Neural progenitor cell (in vitro differentiated cells): ENCODE measurements at regions not wholly inside any gene's neighbourhood (a gene's known extent, or its start where the extent isn't known, plus 50 kb on each side); places are given as distances from the start of the nearest gene placed in this dataset.
A peak's percentile ranks its signal among the peaks of the same experiment; 100 is the strongest.

Source experiments
- DNase-seq: peaks from one replicate; pipeline ENCODE4 v3.0.0-alpha.2; 2016; ENCODE audit warnings: low spot score
- H2AFZ ChIP-seq: fragments of 200-600 bp; sonication (generic); replicated peaks from 2 replicates; pipeline ENCODE4 v1.6.1; 2016; ENCODE audit warnings: antibody characterized with exemption
- H3F3A ChIP-seq: fragments of 200-600 bp; sonication (generic); 2 replicates; pipeline ENCODE4 v1.6.1; 2016; ENCODE audit warnings: antibody characterized with exemption, low read depth
- H3K27ac ChIP-seq: fragments of 200-600 bp; sonication (generic); 2 replicates; pipeline ENCODE4 v1.5.1; 2016; ENCODE audit warnings: mild to moderate bottlenecking
- H3K27me3 ChIP-seq: fragments of 200-600 bp; sonication (generic); 2 replicates; pipeline ENCODE4 v1.6.1; 2016; ENCODE audit warnings: mild to moderate bottlenecking, moderate library complexity
- H3K36me3 ChIP-seq: fragments of 200-600 bp; sonication (generic); 2 replicates; pipeline ENCODE4 v1.5.1; 2016
- H3K4me1 ChIP-seq: fragments of 200-600 bp; sonication (generic); 2 replicates; pipeline ENCODE4 v1.6.1; 2016; ENCODE audit warnings: mixed run types
- H3K4me2 ChIP-seq: fragments of 200-600 bp; sonication (generic); 2 replicates; pipeline ENCODE4 v1.6.1; 2016
- H3K4me3 ChIP-seq: fragments of 200-600 bp; sonication (generic); 2 replicates; pipeline ENCODE4 v1.5.1; 2016
- H3K79me2 ChIP-seq: fragments of 200-600 bp; sonication (generic); 2 replicates; pipeline ENCODE4 v1.6.1; 2016; ENCODE audit warnings: low read depth
- H3K9ac ChIP-seq: fragments of 200-600 bp; sonication (generic); 2 replicates; pipeline ENCODE4 v1.6.1; 2016
- H3K9me3 ChIP-seq: fragments of 200-600 bp; sonication (generic); 2 replicates; pipeline ENCODE4 v1.5.1; 2016; ENCODE audit warnings: low read depth
- H4K20me1 ChIP-seq: fragments of 200-600 bp; sonication (generic); 2 replicates; pipeline ENCODE4 v1.6.1; 2016; ENCODE audit warnings: low read depth
- H3K27ac Mint-ChIP-seq: 3 replicates; pipeline ENCODE4 v1.8.0; 2021; ENCODE audit warnings: mixed read lengths
- H3K27me3 Mint-ChIP-seq: 2 replicates; pipeline ENCODE4 v1.8.0; 2022; ENCODE audit warnings: low read depth, mild to moderate bottlenecking, inconsistent platforms, moderate library complexity, mixed read lengths; ENCODE audit not compliant: insufficient read depth
- H3K36me3 Mint-ChIP-seq: 3 replicates; pipeline ENCODE4 v1.8.0; 2021; ENCODE audit warnings: mixed read lengths
- H3K4me1 Mint-ChIP-seq: 3 replicates; pipeline ENCODE4 v1.8.0; 2021; ENCODE audit warnings: mixed read lengths
- H3K4me3 Mint-ChIP-seq: 3 replicates; pipeline ENCODE4 v1.8.0; 2021; ENCODE audit warnings: mild to moderate bottlenecking, moderate library complexity, mixed read lengths
- H3K9me3 Mint-ChIP-seq: 3 replicates; pipeline ENCODE4 v1.8.0; 2020; ENCODE audit warnings: mixed read lengths
- EZH2 ChIP-seq: fragments of 200-600 bp; sonication (generic); IDR thresholded peaks from 2 replicates; pipeline ENCODE4 v1.6.1; 2017; ENCODE audit warnings: antibody characterized with exemption, mild to moderate bottlenecking, moderate library complexity
- EZH2phosphoT487 ChIP-seq: fragments of 200-600 bp; sonication (generic); IDR thresholded peaks from 2 replicates; pipeline ENCODE4 v1.6.1; 2017; ENCODE audit warnings: antibody characterized with exemption
- TF ChIP-seq, protein P1 (sequence below): fragments of 200-600 bp; sonication (generic); IDR thresholded peaks from 2 replicates; pipeline ENCODE4 v1.5.1; 2017; ENCODE audit warnings: antibody characterized with exemption, mild to moderate bottlenecking

GRCh38 chr9:12595400-12595799 is 97.8 kb upstream of the TYRP1 start:
- Histone ChIP-seq H3K36me3 (no peaks in the 10 kb centered on the region), H3K79me2 (no peaks in the 10 kb centered on the region), H3K4me3 (no peak overlapping the region), H3F3A (no peaks in the 10 kb centered on the region), H3K9ac (no peak overlapping the region), H3K4me2 (no peak overlapping the region), H3K4me1 (no peaks in the 10 kb centered on the region), H4K20me1 (no peaks in the 10 kb centered on the region), H3K9me3 (no peaks in the 10 kb centered on the region), H3K27me3 (no peaks in the 10 kb centered on the region), H3K27ac (no peak overlapping the region), H2AFZ (peak overlapping the region; percentile 15)
- Mint-ChIP-seq H3K4me1 (no peaks in the 10 kb centered on the region), H3K27ac (no peak overlapping the region), H3K36me3 (no peaks in the 10 kb centered on the region), H3K27me3 (peaks cover 3% of the 10 kb centered on the region), H3K4me3 (no peak overlapping the region), H3K9me3 (no peaks in the 10 kb centered on the region)
- TF ChIP-seq, protein P1, sequence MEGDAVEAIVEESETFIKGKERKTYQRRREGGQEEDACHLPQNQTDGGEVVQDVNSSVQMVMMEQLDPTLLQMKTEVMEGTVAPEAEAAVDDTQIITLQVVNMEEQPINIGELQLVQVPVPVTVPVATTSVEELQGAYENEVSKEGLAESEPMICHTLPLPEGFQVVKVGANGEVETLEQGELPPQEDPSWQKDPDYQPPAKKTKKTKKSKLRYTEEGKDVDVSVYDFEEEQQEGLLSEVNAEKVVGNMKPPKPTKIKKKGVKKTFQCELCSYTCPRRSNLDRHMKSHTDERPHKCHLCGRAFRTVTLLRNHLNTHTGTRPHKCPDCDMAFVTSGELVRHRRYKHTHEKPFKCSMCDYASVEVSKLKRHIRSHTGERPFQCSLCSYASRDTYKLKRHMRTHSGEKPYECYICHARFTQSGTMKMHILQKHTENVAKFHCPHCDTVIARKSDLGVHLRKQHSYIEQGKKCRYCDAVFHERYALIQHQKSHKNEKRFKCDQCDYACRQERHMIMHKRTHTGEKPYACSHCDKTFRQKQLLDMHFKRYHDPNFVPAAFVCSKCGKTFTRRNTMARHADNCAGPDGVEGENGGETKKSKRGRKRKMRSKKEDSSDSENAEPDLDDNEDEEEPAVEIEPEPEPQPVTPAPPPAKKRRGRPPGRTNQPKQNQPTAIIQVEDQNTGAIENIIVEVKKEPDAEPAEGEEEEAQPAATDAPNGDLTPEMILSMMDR: no peak
- TF ChIP-seq EZH2phosphoT487 (no peak), EZH2 (no peak)
- no peak for DNase-seq

DNA sequence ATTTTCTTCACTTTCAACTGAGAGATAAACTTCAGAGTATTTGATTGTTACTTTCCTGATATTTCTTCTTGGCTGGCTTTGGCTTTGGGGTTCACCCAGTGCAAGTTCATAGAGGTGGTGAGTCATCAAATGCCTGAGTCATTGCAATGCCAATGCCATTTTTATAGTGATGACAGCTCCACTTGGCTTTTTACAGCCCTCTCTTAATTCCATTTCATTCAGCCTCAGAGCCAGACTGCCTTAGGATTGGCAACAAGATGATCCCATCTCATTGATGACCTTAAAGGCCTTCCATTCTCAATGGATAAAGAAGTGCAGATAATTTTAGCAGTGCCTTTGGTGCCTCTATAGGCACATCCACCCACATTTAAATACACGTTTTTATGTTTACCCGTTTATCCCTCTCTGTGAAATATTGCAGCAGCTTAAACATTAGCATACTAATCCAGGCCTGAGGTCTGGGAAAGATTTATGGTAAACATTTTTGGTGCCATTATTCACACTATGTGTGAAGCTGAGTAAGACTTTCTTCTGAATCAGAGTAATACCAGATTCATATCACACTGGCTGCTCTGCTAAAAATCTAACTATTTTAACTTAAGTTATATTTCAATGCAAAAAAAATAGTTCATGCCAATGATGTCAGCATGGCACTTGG is 88.9 kb upstream of the TYRP1 start:
- Histone ChIP-seq H4K20me1 (no peaks in the 10 kb centered on the region), H3K9ac (no peak overlapping the region), H3K36me3 (no peaks in the 10 kb centered on the region), H3K27me3 (no peaks in the 10 kb centered on the region), H3F3A (no peaks in the 10 kb centered on the region), H3K4me1 (no peaks in the 10 kb centered on the region), H3K79me2 (no peaks in the 10 kb centered on the region), H2AFZ (no peak overlapping the region), H3K4me3 (no peak overlapping the region), H3K27ac (no peak overlapping the region), H3K4me2 (no peak overlapping the region), H3K9me3 (no peaks in the 10 kb centered on the region)
- Mint-ChIP-seq H3K27ac (no peak overlapping the region), H3K9me3 (no peaks in the 10 kb centered on the region), H3K4me1 (no peaks in the 10 kb centered on the region), H3K36me3 (no peaks in the 10 kb centered on the region), H3K27me3 (no peaks in the 10 kb centered on the region), H3K4me3 (no peak overlapping the region)
- no peak for DNase-seq
- TF ChIP-seq EZH2 (no peak), EZH2phosphoT487 (no peak)
- TF ChIP-seq, protein P1: no peak

- Mint-ChIP-seq H3K27ac (no peak overlapping the region), H3K27me3 (no peaks in the 10 kb centered on the region), H3K4me1 (no peaks in the 10 kb centered on the region), H3K4me3 (no peak overlapping the region), H3K36me3 (no peaks in the 10 kb centered on the region), H3K9me3 (no peaks in the 10 kb centered on the region)
- H3K36me3 ChIP-seq: no peaks in the 10 kb centered on the region
- H3K4me3 ChIP-seq: no peak overlapping the region
- no peaks in the 10 kb centered on the region for H3F3A ChIP-seq
- H2AFZ ChIP-seq: no peak overlapping the region
- no peaks in the 10 kb centered on the region for H4K20me1 ChIP-seq
- no peaks in the 10 kb centered on the region for H3K27me3 ChIP-seq
- H3K9me3 ChIP-seq: no peaks in the 10 kb centered on the region
- no peaks in the 10 kb centered on the region for H3K79me2 ChIP-seq
- H3K27ac ChIP-seq: no peak overlapping the region
- no peak overlapping the region for H3K9ac ChIP-seq
- no peak for DNase-seq
- H3K4me1 ChIP-seq: no peaks in the 10 kb centered on the region
- TF ChIP-seq EZH2 (no peak), EZH2phosphoT487 (no peak)
- TF ChIP-seq, protein P1: no peak
- H3K4me2 ChIP-seq: no peak overlapping the region
Measured at GRCh38 chr9:12612211-12612770, 80.9 kb upstream of the TYRP1 start.
